ENCODE measurements at regions not wholly inside any gene's neighbourhood (a gene's known extent, or its start where the extent isn't known, plus 50 kb on each side); places are given as distances from the start of the nearest gene placed in this dataset.
"Not testable (repeated sequence)": the region's sequence is repeated elsewhere in the genome, so short reads cannot be mapped to it uniquely, and the experiment has no call there.

GRCh38 chr6:128720891-128721290 lies 162.0 kb upstream of the LAMA2 start:
- no peaks in the 10 kb centered on the region for H3K27me3 ChIP-seq (ENCODE audit: control insufficient read depth, insufficient read depth, low read length)
- no peak overlapping the region for H3K4me3 ChIP-seq (ENCODE audit: insufficient read depth, low read depth, low read length)
- DNase-seq = no peak
- H3K36me3 ChIP-seq (replicated peaks; ENCODE audit: control insufficient read depth, insufficient read depth, low read length) = no peaks in the 10 kb centered on the region

GRCh38 chr6:128719786-128720185 lies 163.2 kb upstream of the LAMA2 start:
- DNase-seq = no peak
- no peaks in the 10 kb centered on the region for H3K36me3 ChIP-seq (replicated peaks; ENCODE audit: control insufficient read depth, insufficient read depth, low read length)
- H3K27me3 ChIP-seq (ENCODE audit: control insufficient read depth, insufficient read depth, low read length) = no peaks in the 10 kb centered on the region
- no peak overlapping the region for H3K4me3 ChIP-seq (ENCODE audit: insufficient read depth, low read depth, low read length)

DNA sequence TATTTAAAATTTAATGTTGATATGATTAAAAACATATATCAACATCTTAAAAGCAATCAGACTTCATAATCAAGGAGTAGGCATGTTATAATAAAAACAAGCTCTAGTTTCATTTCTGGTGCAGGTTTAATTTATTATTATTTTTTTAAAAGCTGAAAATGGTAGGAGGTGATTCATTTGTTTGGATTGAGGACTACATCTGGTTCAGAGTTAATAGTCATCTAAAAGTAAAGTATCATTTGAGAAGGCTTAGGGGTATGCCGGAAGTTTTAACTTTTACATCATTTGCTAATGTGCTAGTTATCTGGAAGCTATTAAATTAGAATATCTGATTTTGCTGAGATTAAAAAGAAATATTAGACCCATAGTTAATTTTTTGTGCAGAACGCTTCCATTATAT lies 169.5 kb upstream of the LAMA2 start:
- no peaks in the 10 kb centered on the region for H3K27me3 ChIP-seq (ENCODE audit: control insufficient read depth, insufficient read depth, low read length)
- no peak overlapping the region for H3K4me3 ChIP-seq (ENCODE audit: insufficient read depth, low read depth, low read length)
- DNase-seq = no peak
- H3K36me3 ChIP-seq (replicated peaks; ENCODE audit: control insufficient read depth, insufficient read depth, low read length) = no peaks in the 10 kb centered on the region

DNA sequence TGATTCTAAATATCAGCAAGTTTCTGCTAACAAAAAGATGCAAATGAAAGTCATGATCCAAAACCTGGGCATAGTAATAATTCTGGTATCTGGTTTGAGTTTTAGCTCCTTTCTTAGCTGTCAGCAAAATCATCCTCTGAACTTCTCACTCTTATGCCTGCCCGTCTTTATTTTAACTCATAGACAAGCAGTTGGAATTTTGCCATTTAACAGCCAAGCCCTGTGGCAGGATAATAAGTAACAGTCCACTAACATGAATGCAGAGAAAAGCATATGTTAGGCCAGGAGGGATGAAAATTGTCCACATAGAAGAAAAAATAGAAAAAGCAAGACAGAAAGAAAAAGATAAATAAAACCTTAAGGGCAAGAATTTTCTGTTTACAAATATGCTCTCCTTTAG lies 170.0 kb upstream of the LAMA2 start:
- DNase-seq = no peak
- Histone ChIP-seq H3K27me3 (ENCODE audit: control insufficient read depth, insufficient read depth, low read length) (no peaks in the 10 kb centered on the region), H3K36me3 (replicated peaks; ENCODE audit: control insufficient read depth, insufficient read depth, low read length) (no peaks in the 10 kb centered on the region), H3K4me3 (ENCODE audit: insufficient read depth, low read depth, low read length) (no peak overlapping the region)

DNA sequence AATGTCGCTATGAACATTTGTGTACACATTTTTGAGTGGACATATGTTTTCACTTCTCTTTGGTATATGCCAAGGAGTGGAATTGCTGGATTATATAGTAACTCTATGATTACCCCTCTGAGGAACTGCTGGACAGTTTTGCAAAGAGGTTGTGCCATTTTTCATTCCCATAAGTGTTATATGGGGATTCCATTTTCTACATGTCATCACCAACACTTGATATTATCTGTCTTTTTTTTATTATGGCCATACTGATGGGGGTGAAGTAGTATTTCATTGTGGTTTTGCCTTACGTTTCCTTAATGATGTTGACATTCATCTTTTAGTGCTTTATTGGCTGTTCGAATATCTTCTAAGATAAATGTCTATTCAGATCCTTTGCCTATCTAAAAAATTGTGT lies 171.8 kb upstream of the LAMA2 start:
- Histone ChIP-seq H3K4me3 (ENCODE audit: insufficient read depth, low read depth, low read length) (no peak overlapping the region), H3K36me3 (replicated peaks; ENCODE audit: control insufficient read depth, insufficient read depth, low read length) (no peaks in the 10 kb centered on the region), H3K27me3 (ENCODE audit: control insufficient read depth, insufficient read depth, low read length) (no peaks in the 10 kb centered on the region)
- no peak for DNase-seq

- no peaks in the 10 kb centered on the region for H3K27me3 ChIP-seq (ENCODE audit: control insufficient read depth, insufficient read depth, low read length)
- H3K36me3 ChIP-seq (replicated peaks; ENCODE audit: control insufficient read depth, insufficient read depth, low read length) = no peaks in the 10 kb centered on the region
- DNase-seq = no peak
- H3K4me3 ChIP-seq (ENCODE audit: insufficient read depth, low read depth, low read length) = no peak overlapping the region
Measured at GRCh38 chr6:128710315-128710714, 172.6 kb upstream of the LAMA2 start.

DNA sequence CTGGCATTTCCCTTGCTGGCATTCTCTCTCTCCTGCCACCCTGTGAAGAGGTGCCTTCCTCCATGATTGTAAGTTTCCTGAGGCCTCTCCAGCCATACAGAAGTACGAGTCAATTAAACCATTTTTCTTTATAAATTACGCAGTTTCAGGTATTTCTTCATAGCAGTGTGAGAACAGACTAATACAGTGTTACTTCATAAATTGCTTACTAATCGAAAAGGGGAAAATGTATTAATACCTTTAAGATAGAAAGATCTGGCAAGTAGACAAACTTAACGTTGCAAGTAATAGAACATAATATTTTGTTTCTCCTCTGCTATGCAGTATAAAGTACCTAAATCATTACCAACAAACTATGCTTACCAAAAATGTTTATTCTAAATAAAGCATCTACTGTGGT lies 178.3 kb upstream of the LAMA2 start:
- Histone ChIP-seq H3K27me3 (ENCODE audit: control insufficient read depth, insufficient read depth, low read length) (no peaks in the 10 kb centered on the region), H3K4me3 (ENCODE audit: insufficient read depth, low read depth, low read length) (no peak overlapping the region), H3K36me3 (replicated peaks; ENCODE audit: control insufficient read depth, insufficient read depth, low read length) (no peaks in the 10 kb centered on the region)
- no peak for DNase-seq

DNA sequence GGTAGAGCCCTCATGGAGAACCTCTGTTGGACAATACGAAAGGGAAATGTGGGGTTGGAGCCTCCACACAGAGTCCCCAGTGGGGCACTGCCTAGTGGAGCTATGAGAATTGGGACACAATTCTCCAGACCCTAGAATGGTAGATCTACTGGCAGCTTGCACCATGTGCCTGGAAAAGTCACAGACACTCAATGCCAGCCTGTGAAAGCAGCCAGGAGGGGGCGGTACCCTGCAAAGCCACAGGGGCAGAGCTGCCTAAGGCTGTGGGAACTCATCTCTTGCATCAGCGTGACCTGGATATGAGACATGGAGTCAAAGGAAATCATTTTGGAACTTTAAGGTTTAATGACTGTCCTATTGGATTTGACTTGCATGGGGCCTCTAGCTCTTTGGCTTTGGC lies 179.1 kb upstream of the LAMA2 start:
- H3K4me3 ChIP-seq (ENCODE audit: insufficient read depth, low read depth, low read length); DNase-seq; H3K36me3 ChIP-seq (replicated peaks; ENCODE audit: control insufficient read depth, insufficient read depth, low read length); H3K27me3 ChIP-seq (ENCODE audit: control insufficient read depth, insufficient read depth, low read length): not testable (repeated sequence)

DNA sequence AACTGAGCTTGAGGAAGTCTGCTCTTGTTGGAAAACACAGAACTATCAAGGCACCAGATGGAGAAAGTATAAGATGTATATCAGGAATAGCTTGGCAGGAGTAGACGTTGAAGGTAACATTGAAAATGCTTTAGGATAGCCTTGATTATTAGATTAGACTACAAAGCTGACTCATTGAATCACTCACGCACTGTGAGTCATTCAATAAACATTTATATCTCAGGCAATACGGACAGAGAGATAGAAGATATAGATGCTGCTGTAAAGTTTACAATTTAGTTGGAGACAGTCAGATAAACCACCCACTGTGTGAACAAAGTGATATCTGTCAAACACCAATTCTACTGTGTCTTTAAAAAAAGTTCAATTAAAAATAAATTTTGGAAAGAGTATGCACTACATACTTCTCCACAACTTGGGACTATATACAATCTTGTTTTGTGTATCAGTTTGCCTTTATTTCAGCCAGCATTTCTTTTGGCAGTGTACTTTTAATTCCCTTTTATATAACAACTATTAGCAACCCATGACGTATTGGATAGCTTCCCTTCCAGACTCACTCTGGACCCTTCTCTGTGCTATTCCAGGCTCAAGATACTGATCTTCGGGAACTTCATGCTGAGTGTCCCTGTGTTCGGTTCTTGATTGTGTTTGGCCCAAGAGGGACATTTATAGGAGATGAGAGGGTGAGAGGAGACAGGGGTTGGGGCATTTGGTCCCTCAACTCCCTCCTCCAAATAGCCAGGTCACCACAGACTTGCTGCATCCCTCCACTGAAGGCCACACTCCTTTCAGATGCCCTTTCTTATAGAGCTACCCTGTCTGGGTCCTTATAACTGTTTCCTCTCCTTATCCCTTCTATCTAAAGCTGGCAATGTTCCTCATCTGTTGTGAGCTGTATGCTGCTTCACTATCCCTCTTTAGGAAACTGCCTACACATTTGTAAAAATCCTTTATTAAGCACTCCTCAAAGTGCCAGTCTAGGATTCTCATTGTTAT lies 176.6 kb upstream of the PTPRK start:
- H3K27me3 ChIP-seq (ENCODE audit: control insufficient read depth, insufficient read depth, low read length) = no peaks in the 10 kb centered on the region
- H3K4me3 ChIP-seq (ENCODE audit: insufficient read depth, low read depth, low read length) = no peak overlapping the region
- no peak for DNase-seq
- H3K36me3 ChIP-seq (replicated peaks; ENCODE audit: control insufficient read depth, insufficient read depth, low read length) = no peaks in the 10 kb centered on the region

- Histone ChIP-seq H3K36me3 (replicated peaks; ENCODE audit: control insufficient read depth, insufficient read depth, low read length) (no peaks in the 10 kb centered on the region), H3K4me3 (ENCODE audit: insufficient read depth, low read depth, low read length) (no peak overlapping the region), H3K27me3 (ENCODE audit: control insufficient read depth, insufficient read depth, low read length) (no peaks in the 10 kb centered on the region)
- DNase-seq = no peak
Measured at GRCh38 chr6:128694303-128695009, 174.1 kb upstream of the PTPRK start.

GRCh38 chr6:128690063-128690462 lies 169.7 kb upstream of the PTPRK start:
- Histone ChIP-seq H3K4me3 (ENCODE audit: insufficient read depth, low read depth, low read length) (no peak overlapping the region), H3K36me3 (replicated peaks; ENCODE audit: control insufficient read depth, insufficient read depth, low read length) (no peaks in the 10 kb centered on the region), H3K27me3 (ENCODE audit: control insufficient read depth, insufficient read depth, low read length) (no peaks in the 10 kb centered on the region)
- no peak for DNase-seq

- no peaks in the 10 kb centered on the region for H3K27me3 ChIP-seq (ENCODE audit: control insufficient read depth, insufficient read depth, low read length)
- DNase-seq = no peak
- H3K36me3 ChIP-seq (replicated peaks; ENCODE audit: control insufficient read depth, insufficient read depth, low read length) = no peaks in the 10 kb centered on the region
- no peak overlapping the region for H3K4me3 ChIP-seq (ENCODE audit: insufficient read depth, low read depth, low read length)
Measured at GRCh38 chr6:128686084-128686483, 165.7 kb upstream of the PTPRK start.

GRCh38 chr6:128676456-128676855 lies 156.1 kb upstream of the PTPRK start:
- no peak for DNase-seq
- no peaks in the 10 kb centered on the region for H3K27me3 ChIP-seq (ENCODE audit: control insufficient read depth, insufficient read depth, low read length)
- H3K36me3 ChIP-seq (replicated peaks; ENCODE audit: control insufficient read depth, insufficient read depth, low read length) = no peaks in the 10 kb centered on the region
- no peak overlapping the region for H3K4me3 ChIP-seq (ENCODE audit: insufficient read depth, low read depth, low read length)

GRCh38 chr6:128672023-128672422 lies 151.6 kb upstream of the PTPRK start:
- no peaks in the 10 kb centered on the region for H3K36me3 ChIP-seq (replicated peaks; ENCODE audit: control insufficient read depth, insufficient read depth, low read length)
- no peak for DNase-seq
- no peak overlapping the region for H3K4me3 ChIP-seq (ENCODE audit: insufficient read depth, low read depth, low read length)
- H3K27me3 ChIP-seq (ENCODE audit: control insufficient read depth, insufficient read depth, low read length) = no peaks in the 10 kb centered on the region

- no peaks in the 10 kb centered on the region for H3K27me3 ChIP-seq (ENCODE audit: control insufficient read depth, insufficient read depth, low read length)
- no peak for DNase-seq
- no peaks in the 10 kb centered on the region for H3K36me3 ChIP-seq (replicated peaks; ENCODE audit: control insufficient read depth, insufficient read depth, low read length)
- no peak overlapping the region for H3K4me3 ChIP-seq (ENCODE audit: insufficient read depth, low read depth, low read length)
Measured at GRCh38 chr6:128667339-128667858, 147.0 kb upstream of the PTPRK start.
